Thoracic aorta (tissue), 2 donors: ENCODE measurements at regions not wholly inside any gene's neighbourhood (a gene's known extent, or its start where the extent isn't known, plus 50 kb on each side); places are given as distances from the start of the nearest gene placed in this dataset.

ENCODE experiments used
- ATAC-seq: fragments of 150-250 bp; one replicate; pipeline ENCODE4 v1.8.0; 2017; ENCODE audit warnings: low read depth; ENCODE audit not compliant: insufficient number of reproducible peaks, low FRiP score
- DNase-seq: peaks from one replicate; pipeline ENCODE4 v3.0.0-alpha.2; 2020; ENCODE audit warnings: low spot score
- H3K27ac ChIP-seq, 2 donors: fragments of 200-600 bp; sonication (generic); 1 replicate in 1 of 2; 2 replicates in 1 of 2; pipeline ENCODE4 v1.5.1; 2016; ENCODE audit warnings: mild to moderate bottlenecking in 2 of 2, moderate library complexity in 2 of 2
- H3K27me3 ChIP-seq: fragments of 200-600 bp; sonication (generic); replicated peaks from 2 replicates; pipeline ENCODE4 v1.6.0; 2016; ENCODE audit warnings: mild to moderate bottlenecking; ENCODE audit not compliant: insufficient read depth
- H3K36me3 ChIP-seq: fragments of 200-600 bp; sonication (generic); one replicate; pipeline ENCODE4 v1.5.1; 2016
- H3K4me1 ChIP-seq, 2 donors: fragments of 200-600 bp; sonication (generic); 1 replicate in 1 of 2; 2 replicates in 1 of 2; pipeline versions ENCODE4 v1.5.1 to v1.6.0; 2016; ENCODE audit warnings: low read depth in 2 of 2, mild to moderate bottlenecking in 1 of 2; ENCODE audit not compliant: control insufficient read depth in 1 of 2
- H3K4me3 ChIP-seq: fragments of 200-600 bp; sonication (generic); 2 replicates; pipeline ENCODE4 v1.5.1; 2016; ENCODE audit warnings: mild to moderate bottlenecking
- H3K9me3 ChIP-seq: fragments of 200-600 bp; sonication (generic); 2 replicates; pipeline ENCODE4 v1.5.1; 2016
- TF ChIP-seq, protein P1 (sequence below): fragments of 200-600 bp; sonication (generic); IDR thresholded peaks from one replicate; pipeline ENCODE4 v1.5.1; 2019; ENCODE audit warnings: antibody characterized with exemption

DNA sequence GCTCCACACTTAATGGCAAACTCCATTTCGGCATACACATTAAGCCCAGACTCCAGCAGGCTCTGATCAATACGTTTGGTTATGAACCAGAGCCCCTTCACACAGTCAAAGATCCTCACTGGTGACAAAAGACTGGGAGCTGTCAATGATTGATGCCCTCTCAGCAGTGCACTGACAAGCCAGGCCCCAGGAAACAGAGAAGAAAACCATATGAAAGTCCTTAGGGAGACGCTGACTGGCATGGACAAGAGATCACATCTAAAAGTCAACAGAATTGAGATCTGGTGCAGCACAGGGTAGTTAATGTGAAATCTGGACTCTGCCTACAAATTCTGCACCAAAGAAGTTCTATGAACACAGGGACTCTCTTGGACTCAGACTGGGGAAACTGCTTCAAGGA, 600.9 kb upstream of the NRP1 start:
- H3K27me3 ChIP-seq, result no peaks in the 10 kb centered on the region
- DNase-seq (no peak), ATAC-seq (no peak)
- H3K4me3 ChIP-seq, result no peak overlapping the region
- H3K9me3 ChIP-seq, result no peaks in the 10 kb centered on the region
- TF ChIP-seq, protein P1, sequence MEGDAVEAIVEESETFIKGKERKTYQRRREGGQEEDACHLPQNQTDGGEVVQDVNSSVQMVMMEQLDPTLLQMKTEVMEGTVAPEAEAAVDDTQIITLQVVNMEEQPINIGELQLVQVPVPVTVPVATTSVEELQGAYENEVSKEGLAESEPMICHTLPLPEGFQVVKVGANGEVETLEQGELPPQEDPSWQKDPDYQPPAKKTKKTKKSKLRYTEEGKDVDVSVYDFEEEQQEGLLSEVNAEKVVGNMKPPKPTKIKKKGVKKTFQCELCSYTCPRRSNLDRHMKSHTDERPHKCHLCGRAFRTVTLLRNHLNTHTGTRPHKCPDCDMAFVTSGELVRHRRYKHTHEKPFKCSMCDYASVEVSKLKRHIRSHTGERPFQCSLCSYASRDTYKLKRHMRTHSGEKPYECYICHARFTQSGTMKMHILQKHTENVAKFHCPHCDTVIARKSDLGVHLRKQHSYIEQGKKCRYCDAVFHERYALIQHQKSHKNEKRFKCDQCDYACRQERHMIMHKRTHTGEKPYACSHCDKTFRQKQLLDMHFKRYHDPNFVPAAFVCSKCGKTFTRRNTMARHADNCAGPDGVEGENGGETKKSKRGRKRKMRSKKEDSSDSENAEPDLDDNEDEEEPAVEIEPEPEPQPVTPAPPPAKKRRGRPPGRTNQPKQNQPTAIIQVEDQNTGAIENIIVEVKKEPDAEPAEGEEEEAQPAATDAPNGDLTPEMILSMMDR, result no peak
- no peaks in the 10 kb centered on the region for H3K4me1 ChIP-seq
- no peak overlapping the region for H3K27ac ChIP-seq
- H3K36me3 ChIP-seq, result no peaks in the 10 kb centered on the region

DNA sequence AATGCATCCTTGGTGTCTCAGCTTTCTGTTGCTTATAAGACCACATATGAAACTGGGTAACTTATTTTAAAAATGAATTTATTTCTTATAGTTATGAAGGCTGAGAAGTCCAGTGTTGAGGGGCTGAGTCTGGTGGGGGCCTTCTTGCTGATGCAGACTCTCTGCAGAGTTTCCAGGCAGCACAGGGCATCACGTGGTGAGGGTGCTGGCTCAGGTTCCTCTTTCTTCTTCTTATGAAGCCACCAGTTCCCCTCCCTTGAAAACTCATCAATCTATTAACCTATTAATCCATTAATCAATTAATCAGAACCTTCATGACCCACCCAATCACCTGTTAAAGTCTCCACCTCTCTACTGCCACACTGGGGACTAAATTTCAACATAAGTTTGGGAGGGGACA, 595.6 kb upstream of the NRP1 start:
- Histone ChIP-seq H3K27me3 (no peaks in the 10 kb centered on the region), H3K4me3 (no peak overlapping the region), H3K9me3 (no peaks in the 10 kb centered on the region), H3K4me1 (no peaks in the 10 kb centered on the region), H3K36me3 (no peaks in the 10 kb centered on the region), H3K27ac (no peak overlapping the region)
- TF ChIP-seq, protein P1, result no peak
- ATAC-seq (no peak), DNase-seq (no peak)

DNA sequence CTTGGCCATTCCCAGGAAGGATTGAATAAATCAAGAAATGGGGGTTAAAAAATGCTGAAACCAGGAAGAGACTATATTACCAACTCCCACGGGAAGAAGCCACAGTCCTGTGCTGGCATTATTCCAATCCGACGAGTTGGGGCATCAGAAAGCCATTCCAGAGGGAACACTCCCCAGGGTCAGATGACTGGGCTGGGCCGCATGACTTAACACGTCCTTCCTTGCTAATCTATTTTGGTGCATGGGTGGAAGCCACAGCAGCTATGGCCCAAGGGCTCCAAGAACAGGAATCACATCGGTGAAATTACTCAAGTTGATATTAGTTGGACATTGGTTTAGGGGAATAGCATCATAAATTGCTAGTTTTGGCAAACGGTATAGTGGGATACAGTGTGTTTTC, 592.9 kb upstream of the NRP1 start:
- DNase-seq, result no peak
- H3K4me3 ChIP-seq, result no peak overlapping the region
- no peaks in the 10 kb centered on the region for H3K4me1 ChIP-seq
- TF ChIP-seq, protein P1, result no peak
- H3K27me3 ChIP-seq, result no peaks in the 10 kb centered on the region
- no peak for ATAC-seq
- H3K36me3 ChIP-seq, result no peaks in the 10 kb centered on the region
- H3K27ac ChIP-seq, result no peak overlapping the region
- H3K9me3 ChIP-seq, result no peaks in the 10 kb centered on the region

DNA sequence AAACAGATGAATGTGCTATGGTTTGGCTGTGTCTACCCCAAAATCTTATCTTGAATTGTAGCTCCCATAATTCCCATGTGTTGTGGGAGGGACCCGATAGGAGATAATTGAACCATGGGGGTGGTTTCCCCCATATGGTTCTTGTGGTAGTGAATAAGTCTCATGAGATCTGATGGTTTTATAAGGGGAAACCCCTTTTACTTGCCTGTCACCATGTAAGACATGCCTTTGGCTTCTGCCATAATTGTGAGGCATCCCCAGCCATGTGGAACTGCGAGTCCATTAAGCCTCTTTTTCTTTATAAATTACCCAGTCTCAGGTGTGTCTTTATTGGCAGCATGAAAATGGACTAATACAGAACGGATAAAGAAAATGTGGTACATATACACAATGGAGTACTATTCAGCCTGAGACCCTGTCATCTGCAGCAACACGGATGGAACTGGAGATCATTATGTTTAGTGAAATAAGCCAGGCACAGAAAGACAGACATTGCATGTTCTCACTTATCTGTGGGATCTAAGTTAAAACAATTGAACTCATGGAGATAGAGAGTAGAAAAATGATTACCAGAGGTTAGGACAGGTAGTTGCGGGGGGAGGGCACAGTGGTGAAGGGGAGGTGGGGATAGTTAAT, 587.6 kb upstream of the NRP1 start:
- ATAC-seq (no peak), DNase-seq (no peak)
- no peaks in the 10 kb centered on the region for H3K36me3 ChIP-seq
- no peaks in the 10 kb centered on the region for H3K9me3 ChIP-seq
- no peak overlapping the region for H3K27ac ChIP-seq
- TF ChIP-seq, protein P1, result no peak
- no peaks in the 10 kb centered on the region for H3K27me3 ChIP-seq
- H3K4me1 ChIP-seq, result no peaks in the 10 kb centered on the region
- H3K4me3 ChIP-seq, result no peak overlapping the region

DNA sequence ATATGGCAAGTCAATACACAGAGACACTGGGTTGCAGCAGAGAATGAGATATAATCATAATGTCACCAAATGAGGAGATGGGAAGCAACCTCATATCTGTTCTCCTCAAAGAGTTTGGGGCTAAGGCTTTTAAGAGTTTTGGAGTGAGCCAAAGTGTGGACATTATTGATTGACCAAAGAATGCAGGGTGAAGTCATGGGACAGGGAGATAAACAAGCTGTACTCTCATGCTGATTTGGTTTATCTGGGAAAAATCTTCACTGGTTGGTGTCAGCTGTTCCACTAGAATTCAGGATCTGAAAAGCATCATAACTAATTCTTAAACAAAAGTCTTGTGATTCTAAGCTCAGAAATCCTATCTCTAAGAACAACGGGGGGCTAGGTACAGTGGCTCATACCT, 585.9 kb upstream of the NRP1 start:
- TF ChIP-seq, protein P1, result no peak
- DNase-seq, result no peak
- no peak overlapping the region for H3K4me3 ChIP-seq
- H3K27me3 ChIP-seq, result no peaks in the 10 kb centered on the region
- H3K27ac ChIP-seq, result no peak overlapping the region
- H3K36me3 ChIP-seq, result no peaks in the 10 kb centered on the region
- H3K9me3 ChIP-seq, result no peaks in the 10 kb centered on the region
- no peak for ATAC-seq
- no peaks in the 10 kb centered on the region for H3K4me1 ChIP-seq
